IMR-90 (cell line): ENCODE measurements at regions not wholly inside any gene's neighbourhood (a gene's known extent, or its start where the extent isn't known, plus 50 kb on each side); places are given as distances from the start of the nearest gene placed in this dataset.

ENCODE experiments used
- ATAC-seq: fragments of 200-7000 bp; cut with Tn5 transposase; 2 replicates; pipeline ENCODE4 v1.9.1; 2020; ENCODE audit warnings: low read depth, mild to moderate bottlenecking, moderate library complexity
- BruUV-seq: library from RNA; stranded (reverse); fragments of 400-500 nt; replicated peaks from 2 replicates; lab custom pipeline; 2021; lab: Mats Ljungman, UMichigan
- CTCF ChIA-PET: fragments of 300-600 bp; formaldehyde crosslinking; extraction: SDS; loops from one replicate; lab custom pipeline; 2021; ENCODE audit warnings: antibody characterized with exemption; lab: Yijun Ruan, JAX
- POLR2A ChIA-PET: fragments of 300-600 bp; sonication (Branson Sonifier 250); formaldehyde crosslinking; loops from one replicate; lab custom pipeline; 2022; ENCODE audit warnings: antibody characterized with exemption; ENCODE audit not compliant: unreplicated experiment; lab: Charles Lee
- DNase-seq: peaks from one replicate; pipeline ENCODE4 v3.0.0; 2013
- H2AFZ ChIP-seq: replicated peaks from 2 replicates; pipeline ENCODE3; 2013; ENCODE audit warnings: low read length, mild to moderate bottlenecking; ENCODE audit not compliant: poor library complexity
- H2AK5ac ChIP-seq: 2 replicates; pipeline ENCODE4 v1.6.1; 2013; ENCODE audit warnings: low read depth, low read length, inconsistent platforms
- H2AK9ac ChIP-seq: replicated peaks from 2 replicates; pipeline ENCODE3; 2013; ENCODE audit warnings: mild to moderate bottlenecking, low read depth, low read length, moderate library complexity; ENCODE audit not compliant: poor library complexity
- H2BK120ac ChIP-seq: 2 replicates; pipeline ENCODE4 v1.6.1; 2013; ENCODE audit warnings: low read depth, low read length, inconsistent platforms
- H2BK15ac ChIP-seq: 3 replicates; pipeline ENCODE4 v1.6.1; 2013; ENCODE audit warnings: low read depth, low read length, inconsistent platforms
- H2BK20ac ChIP-seq: 2 replicates; pipeline ENCODE4 v1.6.1; 2013; ENCODE audit warnings: low read depth, mild to moderate bottlenecking, inconsistent platforms, low read length, moderate library complexity
- H2BK5ac ChIP-seq: 2 replicates; pipeline ENCODE4 v1.6.1; 2013; ENCODE audit warnings: mild to moderate bottlenecking, low read depth, low read length, inconsistent platforms; ENCODE audit not compliant: poor library complexity, severe bottlenecking
- H3K14ac ChIP-seq: replicated peaks from 2 replicates; pipeline ENCODE4 v1.6.1; 2013; ENCODE audit warnings: low read depth, low read length, inconsistent platforms
- H3K18ac ChIP-seq: 2 replicates; pipeline ENCODE4 v1.6.1; 2013; ENCODE audit warnings: low read depth, low read length, control low read depth
- H3K23ac ChIP-seq: 2 replicates; pipeline ENCODE4 v1.6.1; 2013; ENCODE audit warnings: low read depth, low read length, inconsistent platforms
- H3K27ac ChIP-seq: 2 replicates; pipeline ENCODE4 v1.5.1; 2013; ENCODE audit warnings: mild to moderate bottlenecking, control low read depth, low read length; ENCODE audit not compliant: insufficient read depth
- H3K27me3 ChIP-seq: 2 replicates; pipeline ENCODE4 v1.6.1; 2013; ENCODE audit warnings: low read length; ENCODE audit not compliant: control insufficient read depth, insufficient read depth
- H3K36me3 ChIP-seq: 2 replicates; pipeline ENCODE4 v1.6.1; 2013; ENCODE audit warnings: low read length, mixed read lengths; ENCODE audit not compliant: control insufficient read depth, insufficient read depth
- H3K4ac ChIP-seq: 2 replicates; pipeline ENCODE4 v1.6.1; 2013; ENCODE audit warnings: low read depth, low read length, inconsistent platforms
- H3K4me1 ChIP-seq: 2 replicates; pipeline ENCODE4 v1.6.1; 2013; ENCODE audit warnings: low read length, mixed read lengths; ENCODE audit not compliant: control insufficient read depth, insufficient read depth
- H3K4me2 ChIP-seq: 2 replicates; pipeline ENCODE4 v1.6.1; 2013; ENCODE audit warnings: low read depth, mild to moderate bottlenecking, control low read depth, low read length, moderate library complexity
- H3K4me3 ChIP-seq: 2 replicates; pipeline ENCODE4 v1.5.1; 2013; ENCODE audit warnings: low read depth, mild to moderate bottlenecking, control low read depth, low read length, moderate library complexity; ENCODE audit not compliant: insufficient read depth
- H3K56ac ChIP-seq: 2 replicates; pipeline ENCODE4 v1.6.1; 2013; ENCODE audit warnings: low read length, inconsistent platforms; ENCODE audit not compliant: insufficient read depth; ENCODE audit errors: extremely low read depth
- H3K79me1 ChIP-seq, 2 experiments: 2 replicates each; pipeline ENCODE4 v1.6.1; 2013; ENCODE audit warnings: low read length in 2 of 2, inconsistent platforms in 1 of 2, low read depth in 1 of 2
- H3K9ac ChIP-seq: 2 replicates; pipeline ENCODE4 v1.6.1; 2013; ENCODE audit warnings: low read depth, low read length, control low read depth
- H3K9me1 ChIP-seq: 2 replicates; pipeline ENCODE4 v1.6.1; 2013; ENCODE audit warnings: low read length, inconsistent platforms; ENCODE audit not compliant: insufficient read depth
- H3K9me3 ChIP-seq: 2 replicates; pipeline ENCODE4 v1.6.1; 2013; ENCODE audit warnings: low read length; ENCODE audit not compliant: control insufficient read depth, insufficient read depth
- H4K20me1 ChIP-seq: 2 replicates; pipeline ENCODE4 v1.6.1; 2013; ENCODE audit warnings: low read length, inconsistent platforms; ENCODE audit not compliant: insufficient read depth
- H4K5ac ChIP-seq: 2 replicates; pipeline ENCODE4 v1.6.1; 2013; ENCODE audit warnings: mild to moderate bottlenecking, low read depth, low read length, control low read depth
- H4K8ac ChIP-seq, 2 experiments: 2 replicates each; pipeline ENCODE4 v1.6.1; 2013; ENCODE audit warnings: low read depth in 2 of 2, low read length in 2 of 2, control low read depth in 1 of 2, inconsistent platforms in 1 of 2
- H4K91ac ChIP-seq: 2 replicates; pipeline ENCODE4 v1.6.1; 2013; ENCODE audit warnings: low read depth, low read length, inconsistent platforms; ENCODE audit not compliant: insufficient read depth
- CHD1 ChIP-seq: IDR thresholded peaks from 2 replicates; pipeline ENCODE4 v1.6.1; 2012; ENCODE audit warnings: low read depth, low read length, improper control_type of control experiment
- dilution Hi-C: fragments of 300-500 bp; cut with HindIII; formaldehyde crosslinking; loops from one replicate; pipeline ENCODE4 v1.14.3; 2018; ENCODE audit warnings: low sequenced_read_pairs; ENCODE audit not compliant: unreplicated experiment
- in situ Hi-C: fragments of 300-500 bp; cut with MboI; formaldehyde crosslinking; loops from 3 replicates; pipeline ENCODE4 v1.14.3; 2019; ENCODE audit warnings: low sequenced_read_pairs, inconsistent platforms, mixed read lengths
- intact Hi-C: fragments of 100-400 bp; cut with micrococcal nuclease; formaldehyde crosslinking; loops from 2 replicates; pipeline ENCODE4 v1.10.0; 2022

- ChIA-PET CTCF (no interaction called here), POLR2A (no interaction called here)
- DNase-seq: no peak
- Histone ChIP-seq H3K56ac (no peak overlapping the region), H3K14ac (no peak overlapping the region), H3K4ac (no peak overlapping the region), H3K27ac (no peak overlapping the region), H3K9me3 (no peaks in the 10 kb centered on the region; the same call in 1 of the 2 replicates), H3K9me1 (no peaks in the 10 kb centered on the region), H2AK5ac (no peak overlapping the region), H3K36me3 (no peaks in the 10 kb centered on the region), H4K20me1 (no peaks in the 10 kb centered on the region), H3K18ac (no peak overlapping the region), H2AK9ac (no peak overlapping the region), H3K4me2 (no peak overlapping the region), H4K5ac (no peak overlapping the region), H3K79me1 (no peaks in the 10 kb centered on the region), H4K91ac (no peak overlapping the region), H2BK120ac (no peak overlapping the region), H2BK20ac (no peak overlapping the region), H3K4me1 (no peaks in the 10 kb centered on the region), H3K27me3 (no peaks in the 10 kb centered on the region), H3K4me3 (no peak overlapping the region), H2BK15ac (no peak overlapping the region), H4K8ac (no peak overlapping the region), H2BK5ac (no peak overlapping the region), H2AFZ (no peak overlapping the region), H3K23ac (no peak overlapping the region), H3K9ac (no peak overlapping the region)
- no TSS peak for BruUV-seq
- intact Hi-C loops: no loop called here
- dilution Hi-C loops: no loop called here
- no peak for TF ChIP-seq CHD1
- ATAC-seq: no peak
- in situ Hi-C loops: no loop called here
These were observed 1327.6 kb downstream of the OLFM4 start for GRCh38 chr13:54356209-54356608.
